PC-3 (cell line): ENCODE measurements at regions not wholly inside any gene's neighbourhood (a gene's known extent, or its start where the extent isn't known, plus 50 kb on each side); places are given as distances from the start of the nearest gene placed in this dataset.

Source experiments
- ATAC-seq: fragments of 200-7000 bp; cut with Tn5 transposase; 2 replicates; pipeline ENCODE4 v1.9.1; 2020; ENCODE audit warnings: mild to moderate bottlenecking, moderate library complexity
- BruUV-seq: library from RNA; stranded (reverse); fragments of 400-500 nt; replicated peaks from 2 replicates; lab custom pipeline; 2021; lab: Mats Ljungman, UMichigan
- CTCF ChIA-PET: fragments of 300-600 bp; sonication (Branson Sonifier 250); formaldehyde crosslinking; loops from one replicate; lab custom pipeline; 2022; ENCODE audit warnings: antibody characterized with exemption; lab: Charles Lee
- POLR2A ChIA-PET: fragments of 300-600 bp; sonication (Branson Sonifier 250); formaldehyde crosslinking; loops from one replicate; lab custom pipeline; 2022; ENCODE audit warnings: antibody characterized with exemption; ENCODE audit not compliant: unreplicated experiment; lab: Charles Lee
- DNase-seq: peaks from one replicate; pipeline ENCODE4 v3.0.0-alpha.2; 2015
- H2AFZ ChIP-seq: fragments of 300-600 bp; sonication (generic); 2 replicates; pipeline ENCODE4 v1.6.0; 2016; ENCODE audit warnings: antibody characterized with exemption, low read length
- H3F3A ChIP-seq: fragments of 300-600 bp; sonication (generic); one replicate; pipeline ENCODE4 v1.6.0; 2017; ENCODE audit warnings: antibody characterized with exemption, low read length, control low read depth, mild to moderate bottlenecking; ENCODE audit not compliant: unreplicated experiment
- H3K27ac ChIP-seq: fragments of 300-600 bp; sonication (generic); 2 replicates; pipeline ENCODE4 v1.5.1; 2016; ENCODE audit warnings: mild to moderate bottlenecking, low read length
- H3K27me3 ChIP-seq: fragments of 300-600 bp; sonication (generic); 2 replicates; pipeline ENCODE4 v1.6.1; 2016; ENCODE audit warnings: low read length, mixed read lengths
- H3K36me3 ChIP-seq: fragments of 300-600 bp; sonication (generic); 2 replicates; pipeline ENCODE4 v1.6.1; 2016; ENCODE audit warnings: low read depth, mixed run types, low read length, mixed read lengths
- H3K4me1 ChIP-seq: fragments of 300-600 bp; sonication (generic); 2 replicates; pipeline ENCODE4 v1.5.1; 2016; ENCODE audit warnings: low read length; ENCODE audit not compliant: insufficient read depth
- H3K4me2 ChIP-seq: fragments of 300-600 bp; sonication (generic); 2 replicates; pipeline ENCODE4 v1.6.0; 2016; ENCODE audit warnings: low read length
- H3K4me3 ChIP-seq: fragments of 300-600 bp; sonication (generic); 2 replicates; pipeline ENCODE4 v1.5.1; 2016; ENCODE audit warnings: mild to moderate bottlenecking, low read length, mixed read lengths
- H3K79me2 ChIP-seq: fragments of 300-600 bp; sonication (generic); 2 replicates; pipeline ENCODE4 v1.6.1; 2017; ENCODE audit warnings: low read length, mixed read lengths
- H3K9ac ChIP-seq: fragments of 300-600 bp; sonication (generic); 2 replicates; pipeline ENCODE4 v1.6.0; 2016; ENCODE audit warnings: mild to moderate bottlenecking, low read length
- H3K9me2 ChIP-seq: fragments of 300-600 bp; sonication (generic); replicated peaks from 2 replicates; pipeline ENCODE4 v1.6.1; 2016; ENCODE audit warnings: mixed run types, low read length, mixed read lengths
- H3K9me3 ChIP-seq: fragments of 300-600 bp; sonication (generic); 2 replicates; pipeline ENCODE4 v1.6.1; 2016; ENCODE audit warnings: low read length, mixed read lengths
- H4K20me1 ChIP-seq: fragments of 300-600 bp; sonication (generic); 2 replicates; pipeline ENCODE4 v1.6.1; 2016; ENCODE audit warnings: low read length, mixed read lengths
- CTCF ChIP-seq: fragments of 300-600 bp; sonication (generic); conservative IDR thresholded peaks from 2 replicates; pipeline ENCODE4 v1.5.1; 2017; ENCODE audit warnings: antibody characterized with exemption, low read depth, mild to moderate bottlenecking, low read length
- EZH2 ChIP-seq: fragments of 300-600 bp; sonication (generic); IDR thresholded peaks from one replicate; pipeline ENCODE4 v1.6.1; 2017; ENCODE audit warnings: antibody characterized with exemption, mild to moderate bottlenecking, low read length; ENCODE audit not compliant: unreplicated experiment
- EZH2phosphoT487 ChIP-seq: fragments of 300-600 bp; sonication (generic); IDR thresholded peaks from 2 replicates; pipeline ENCODE4 v1.6.1; 2018; ENCODE audit warnings: mild to moderate bottlenecking, antibody characterized with exemption, low read length, borderline replicate concordance
- intact Hi-C: fragments of 100-400 bp; cut with micrococcal nuclease; formaldehyde crosslinking; loops from 2 replicates; pipeline ENCODE4 v1.9.0; 2023

- CTCF ChIA-PET, result no interaction called here
- H3K27ac ChIP-seq, result no peak overlapping the region
- DNase-seq, result no peak
- no peak for TF ChIP-seq CTCF
- TF ChIP-seq EZH2, result no peak
- no peak for TF ChIP-seq EZH2phosphoT487
- no peak overlapping the region for H3K4me3 ChIP-seq
- H2AFZ ChIP-seq, result no peak overlapping the region
- H3K27me3 ChIP-seq, result no peaks in the 10 kb centered on the region
- H3K36me3 ChIP-seq, result no peaks in the 10 kb centered on the region
- POLR2A ChIA-PET, result no interaction called here
- H3F3A ChIP-seq, result no peaks in the 10 kb centered on the region
- H3K9me3 ChIP-seq, result no peaks in the 10 kb centered on the region
- intact Hi-C loops, result no loop called here
- H3K4me2 ChIP-seq, result no peak overlapping the region
- ATAC-seq, result no peak
- no peaks in the 10 kb centered on the region for H3K9me2 ChIP-seq
- H3K79me2 ChIP-seq, result no peaks in the 10 kb centered on the region
- no peak overlapping the region for H3K9ac ChIP-seq
- H4K20me1 ChIP-seq, result no peaks in the 10 kb centered on the region
- no peaks in the 10 kb centered on the region for H3K4me1 ChIP-seq
- no TSS peak for BruUV-seq
Observed at GRCh38 chr19:28495046-28495445, 717.9 kb downstream of the UQCRFS1 start.

- no peak overlapping the region for H3K9ac ChIP-seq
- H3K4me2 ChIP-seq, result no peak overlapping the region
- H3K79me2 ChIP-seq, result no peaks in the 10 kb centered on the region
- H3K4me3 ChIP-seq, result no peak overlapping the region
- POLR2A ChIA-PET, result no interaction called here
- no peaks in the 10 kb centered on the region for H3K9me3 ChIP-seq
- BruUV-seq, result no TSS peak
- no peak for TF ChIP-seq CTCF
- no peak for TF ChIP-seq EZH2phosphoT487
- no peak for TF ChIP-seq EZH2
- ATAC-seq (no peak), DNase-seq (no peak)
- H3F3A ChIP-seq, result no peaks in the 10 kb centered on the region
- no peaks in the 10 kb centered on the region for H3K36me3 ChIP-seq
- H4K20me1 ChIP-seq, result no peaks in the 10 kb centered on the region
- no peaks in the 10 kb centered on the region for H3K9me2 ChIP-seq
- H3K27me3 ChIP-seq, result no peaks in the 10 kb centered on the region
- H3K27ac ChIP-seq, result no peak overlapping the region
- CTCF ChIA-PET, result no interaction called here
- no peak overlapping the region for H2AFZ ChIP-seq
- intact Hi-C loops, result no loop called here
- no peaks in the 10 kb centered on the region for H3K4me1 ChIP-seq
Observed at GRCh38 chr19:28494461-28494860, 718.5 kb downstream of the UQCRFS1 start.

DNA sequence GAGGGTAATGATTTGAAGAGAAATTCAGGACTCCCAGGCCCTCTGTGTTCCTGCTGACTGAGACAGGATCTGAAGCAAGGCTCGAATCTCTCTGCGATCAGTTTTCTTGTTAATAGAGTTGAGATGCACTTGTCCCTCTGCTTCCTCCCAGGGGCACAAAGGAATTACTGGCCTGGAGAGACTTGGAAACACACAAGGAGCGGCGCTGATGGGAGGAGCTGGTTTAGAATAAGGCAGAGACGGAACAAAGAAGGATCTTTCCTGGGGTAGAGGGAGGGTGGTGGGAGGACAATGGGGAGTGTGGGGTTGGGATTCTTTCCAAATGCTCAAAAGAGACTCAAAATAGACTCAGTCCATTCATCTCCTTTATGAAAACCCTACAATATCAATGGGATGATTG, 719.1 kb downstream of the UQCRFS1 start:
- no TSS peak for BruUV-seq
- CTCF ChIA-PET, result no interaction called here
- no peak overlapping the region for H3K4me3 ChIP-seq
- H3K36me3 ChIP-seq, result no peaks in the 10 kb centered on the region
- DNase-seq (no peak), ATAC-seq (no peak)
- no peak overlapping the region for H3K9ac ChIP-seq
- H3K9me2 ChIP-seq, result no peaks in the 10 kb centered on the region
- H3F3A ChIP-seq, result no peaks in the 10 kb centered on the region
- H2AFZ ChIP-seq, result no peak overlapping the region
- H3K4me1 ChIP-seq, result no peaks in the 10 kb centered on the region
- POLR2A ChIA-PET, result no interaction called here
- no peaks in the 10 kb centered on the region for H3K79me2 ChIP-seq
- intact Hi-C loops, result no loop called here
- no peaks in the 10 kb centered on the region for H3K27me3 ChIP-seq
- H3K27ac ChIP-seq, result no peak overlapping the region
- no peak overlapping the region for H3K4me2 ChIP-seq
- TF ChIP-seq CTCF (no peak), EZH2phosphoT487 (no peak), EZH2 (no peak)
- H4K20me1 ChIP-seq, result no peaks in the 10 kb centered on the region
- H3K9me3 ChIP-seq, result no peaks in the 10 kb centered on the region
